MCF 10A (cell line): ENCODE measurements at regions not wholly inside any gene's neighbourhood (a gene's known extent, or its start where the extent isn't known, plus 50 kb on each side); places are given as distances from the start of the nearest gene placed in this dataset.

Experiments
- BruUV-seq: library from RNA; stranded (reverse); fragments of 400-500 nt; replicated peaks from 2 replicates; lab custom pipeline; 2021; lab: Mats Ljungman, UMichigan
- CTCF ChIA-PET: fragments of 300-600 bp; sonication (Branson Sonifier 250); formaldehyde crosslinking; extraction: SDS; loops from one replicate; lab custom pipeline; 2021; ENCODE audit warnings: antibody characterized with exemption, inconsistent platforms; lab: Yijun Ruan, JAX
- POLR2A ChIA-PET: fragments of 300-600, 350-650 bp; sonication (Branson Sonifier 250); formaldehyde crosslinking; extraction: SDS; loops from one replicate; lab custom pipeline; 2020; ENCODE audit warnings: antibody characterized with exemption, inconsistent platforms; lab: Yijun Ruan, JAX
- DNase-seq: peaks from one replicate; pipeline ENCODE4 v3.0.0-alpha.2; 2018; ENCODE audit not compliant: unreplicated experiment
- H3K27ac Mint-ChIP-seq: one replicate; pipeline ENCODE4 v1.8.0; 2022; ENCODE audit warnings: mild to moderate bottlenecking, low read depth, mixed read lengths; ENCODE audit not compliant: unreplicated experiment
- H3K27me3 Mint-ChIP-seq: one replicate; pipeline ENCODE4 v1.8.0; 2022; ENCODE audit warnings: mixed read lengths; ENCODE audit not compliant: insufficient read depth, unreplicated experiment
- H3K36me3 Mint-ChIP-seq: one replicate; pipeline ENCODE4 v1.8.0; 2022; ENCODE audit warnings: mild to moderate bottlenecking, moderate library complexity, mixed read lengths; ENCODE audit not compliant: insufficient read depth, unreplicated experiment
- H3K4me1 Mint-ChIP-seq: one replicate; pipeline ENCODE4 v1.8.0; 2022; ENCODE audit warnings: mixed read lengths; ENCODE audit not compliant: insufficient read depth, unreplicated experiment
- H3K4me3 Mint-ChIP-seq: one replicate; pipeline ENCODE4 v1.8.0; 2022; ENCODE audit warnings: mild to moderate bottlenecking, moderate library complexity, mixed read lengths; ENCODE audit not compliant: unreplicated experiment
- H3K9me3 Mint-ChIP-seq: one replicate; pipeline ENCODE4 v1.8.0; 2022; ENCODE audit warnings: mixed read lengths; ENCODE audit not compliant: unreplicated experiment
- intact Hi-C: fragments of 100-400 bp; cut with micrococcal nuclease; formaldehyde crosslinking; loops from 2 replicates; pipeline ENCODE4 v1.14.1; 2022
- TF ChIP-seq, protein P1 (sequence below): fragments of 200-600 bp; IDR thresholded peaks from one replicate; pipeline ENCODE4 v1.8.0; 2022; ENCODE audit warnings: antibody characterized with exemption, mild to moderate bottlenecking; ENCODE audit not compliant: unreplicated experiment

DNA sequence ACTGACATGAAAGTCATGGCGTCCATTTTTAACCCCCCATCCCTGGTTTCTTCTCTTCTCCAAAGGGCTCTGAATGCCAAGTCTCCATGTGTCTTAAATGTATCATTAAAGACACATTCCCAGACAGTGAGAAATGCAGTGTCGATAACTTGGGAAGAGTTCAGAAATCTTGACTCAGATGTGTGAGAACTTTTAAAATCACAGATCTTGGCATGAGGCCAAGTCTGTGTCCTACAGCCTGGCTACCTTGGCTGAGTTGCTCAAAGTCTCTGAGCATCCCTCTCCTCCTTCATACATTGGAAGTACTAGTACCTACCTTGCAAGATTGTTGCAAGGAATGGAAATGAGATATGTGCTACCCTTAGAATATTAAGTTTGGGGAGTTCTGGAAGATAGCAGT lies 1046.5 kb upstream of the RBFOX1 start:
- CTCF ChIA-PET, result no interaction called here

DNA sequence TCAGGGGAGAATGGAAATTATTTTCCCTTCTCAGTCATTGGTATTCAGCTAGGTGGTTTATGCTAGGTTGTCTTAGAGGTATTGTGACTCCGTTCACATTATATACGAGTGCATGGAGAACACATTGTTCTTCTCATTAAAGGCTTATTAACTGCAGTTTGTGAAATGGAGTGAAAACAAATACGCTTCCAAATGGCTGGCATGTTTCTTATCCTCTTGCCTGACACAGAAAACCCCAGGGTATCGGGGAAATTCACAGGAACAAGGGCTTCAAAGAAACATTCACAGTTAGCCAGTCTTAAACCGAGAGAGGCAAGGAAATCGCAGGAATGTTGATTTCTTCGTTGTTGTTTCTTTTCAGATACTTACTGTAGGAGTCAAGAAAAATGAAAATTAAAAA lies 1047.9 kb upstream of the RBFOX1 start:
- H3K9me3 Mint-ChIP-seq, result peaks cover 38% of the 10 kb centered on the region
- H3K36me3 Mint-ChIP-seq, result no peaks in the 10 kb centered on the region
- no peak overlapping the region for H3K27ac Mint-ChIP-seq
- H3K27me3 Mint-ChIP-seq, result no peaks in the 10 kb centered on the region
- TF ChIP-seq, protein P1, sequence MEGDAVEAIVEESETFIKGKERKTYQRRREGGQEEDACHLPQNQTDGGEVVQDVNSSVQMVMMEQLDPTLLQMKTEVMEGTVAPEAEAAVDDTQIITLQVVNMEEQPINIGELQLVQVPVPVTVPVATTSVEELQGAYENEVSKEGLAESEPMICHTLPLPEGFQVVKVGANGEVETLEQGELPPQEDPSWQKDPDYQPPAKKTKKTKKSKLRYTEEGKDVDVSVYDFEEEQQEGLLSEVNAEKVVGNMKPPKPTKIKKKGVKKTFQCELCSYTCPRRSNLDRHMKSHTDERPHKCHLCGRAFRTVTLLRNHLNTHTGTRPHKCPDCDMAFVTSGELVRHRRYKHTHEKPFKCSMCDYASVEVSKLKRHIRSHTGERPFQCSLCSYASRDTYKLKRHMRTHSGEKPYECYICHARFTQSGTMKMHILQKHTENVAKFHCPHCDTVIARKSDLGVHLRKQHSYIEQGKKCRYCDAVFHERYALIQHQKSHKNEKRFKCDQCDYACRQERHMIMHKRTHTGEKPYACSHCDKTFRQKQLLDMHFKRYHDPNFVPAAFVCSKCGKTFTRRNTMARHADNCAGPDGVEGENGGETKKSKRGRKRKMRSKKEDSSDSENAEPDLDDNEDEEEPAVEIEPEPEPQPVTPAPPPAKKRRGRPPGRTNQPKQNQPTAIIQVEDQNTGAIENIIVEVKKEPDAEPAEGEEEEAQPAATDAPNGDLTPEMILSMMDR, result no peak
- no peaks in the 10 kb centered on the region for H3K4me1 Mint-ChIP-seq
- H3K4me3 Mint-ChIP-seq, result no peak overlapping the region
- intact Hi-C loops, result no loop called here
- ChIA-PET POLR2A (no interaction called here), CTCF (no interaction called here)
- no peak for DNase-seq
- BruUV-seq, result no TSS peak

More for the DNA sequence above, 1046.5 kb upstream of the RBFOX1 start:
- POLR2A ChIA-PET, result no interaction called here
- peak; percentile 0 for DNase-seq
- Mint-ChIP-seq H3K4me3 (no peak overlapping the region), H3K27me3 (no peaks in the 10 kb centered on the region), H3K36me3 (no peaks in the 10 kb centered on the region), H3K27ac (no peak overlapping the region), H3K9me3 (peaks cover 38% of the 10 kb centered on the region), H3K4me1 (no peaks in the 10 kb centered on the region)
- intact Hi-C loops, result no loop called here
- no TSS peak for BruUV-seq
- TF ChIP-seq, protein P1, result no peak

DNA sequence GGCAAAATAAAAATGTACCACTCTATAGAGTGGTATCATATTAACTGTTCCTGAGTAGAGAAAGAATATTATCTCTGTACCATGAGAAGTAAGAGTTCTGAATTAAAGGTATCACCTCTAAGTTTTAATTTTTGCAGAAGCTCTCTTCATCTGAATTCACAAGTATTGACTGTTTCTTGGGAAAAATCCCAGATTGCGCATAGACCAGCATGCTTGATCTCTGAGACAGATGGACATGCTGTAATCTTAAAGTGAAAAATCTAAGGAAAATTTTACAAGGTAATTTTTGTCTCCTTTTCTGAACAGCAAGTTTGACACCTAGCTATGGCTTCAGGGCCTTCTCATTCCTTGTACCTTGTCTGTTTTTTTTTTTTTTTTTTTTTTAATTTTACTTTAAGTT lies 1050.7 kb upstream of the RBFOX1 start:
- no peak for DNase-seq
- no TSS peak for BruUV-seq
- peaks cover 39% of the 10 kb centered on the region for H3K9me3 Mint-ChIP-seq
- ChIA-PET POLR2A (no interaction called here), CTCF (interaction anchor here (0.6 kb wide), 1 partner anchor 33 kb away, joined by 3 read pairs; no protein-coding TSS in a partner anchor)
- H3K27me3 Mint-ChIP-seq, result no peaks in the 10 kb centered on the region
- H3K4me3 Mint-ChIP-seq, result no peak overlapping the region
- intact Hi-C loops, result no loop called here
- H3K36me3 Mint-ChIP-seq, result no peaks in the 10 kb centered on the region
- TF ChIP-seq, protein P1, result no peak
- no peaks in the 10 kb centered on the region for H3K4me1 Mint-ChIP-seq
- H3K27ac Mint-ChIP-seq, result no peak overlapping the region

DNA sequence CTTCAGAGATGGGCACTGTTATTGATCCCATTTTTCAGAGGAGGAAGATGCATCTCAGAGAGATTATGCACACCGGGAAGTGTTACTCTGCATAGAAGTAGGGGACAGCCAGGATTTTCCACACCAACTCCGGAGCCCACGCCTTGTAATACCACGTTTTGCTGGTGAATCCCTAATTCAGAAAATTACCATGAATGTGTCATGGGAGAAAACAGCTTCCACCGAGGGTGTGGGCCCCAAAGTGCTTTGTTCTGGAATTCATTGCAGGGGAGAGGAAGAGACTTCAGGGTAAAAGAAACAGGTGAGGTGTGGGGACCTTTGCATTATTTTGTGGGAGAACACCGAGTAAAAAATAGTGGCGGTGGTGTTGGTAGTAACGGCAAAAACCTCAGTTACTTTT lies 1051.4 kb upstream of the RBFOX1 start:
- no peaks in the 10 kb centered on the region for H3K36me3 Mint-ChIP-seq
- H3K4me3 Mint-ChIP-seq, result no peak overlapping the region
- H3K4me1 Mint-ChIP-seq, result no peaks in the 10 kb centered on the region
- BruUV-seq, result no TSS peak
- H3K27me3 Mint-ChIP-seq, result no peaks in the 10 kb centered on the region
- no peak for DNase-seq
- peaks cover 39% of the 10 kb centered on the region for H3K9me3 Mint-ChIP-seq
- TF ChIP-seq, protein P1, result no peak
- ChIA-PET CTCF (no interaction called here), POLR2A (no interaction called here)
- no peak overlapping the region for H3K27ac Mint-ChIP-seq
- intact Hi-C loops, result no loop called here
